ENCODE measurements at regions not wholly inside any gene's neighbourhood (a gene's known extent, or its start where the extent isn't known, plus 50 kb on each side); places are given as distances from the start of the nearest gene placed in this dataset.
"Not testable (repeated sequence)": the region's sequence is repeated elsewhere in the genome, so short reads cannot be mapped to it uniquely, and the experiment has no call there.

- FAIRE-seq, result no peak
Observed at GRCh38 chr13:48808683-48809082, 155.0 kb downstream of the CYSLTR2 start.

- no peak for FAIRE-seq
Observed at GRCh38 chr13:48810013-48810412, 156.3 kb downstream of the CYSLTR2 start.

GRCh38 chr13:48813518-48813917 lies 159.8 kb downstream of the CYSLTR2 start:
- peak; percentile 97 for FAIRE-seq

GRCh38 chr13:48816700-48817099 lies 159.0 kb upstream of the FNDC3A start:
- no peak for FAIRE-seq

GRCh38 chr13:48817166-48817802 lies 158.4 kb upstream of the FNDC3A start:
- FAIRE-seq, result peak; percentile 33

GRCh38 chr13:48818495-48819356 lies 157.0 kb upstream of the FNDC3A start:
- FAIRE-seq, result no peak

- no peak for FAIRE-seq
Observed at GRCh38 chr13:48819376-48819775, 156.3 kb upstream of the FNDC3A start.

- peak; percentile 85 for FAIRE-seq
Observed at GRCh38 chr13:48819899-48820298, 155.8 kb upstream of the FNDC3A start.

- FAIRE-seq, result not testable (repeated sequence)
Observed at GRCh38 chr13:48823526-48823925, 152.2 kb upstream of the FNDC3A start.

- FAIRE-seq, result no peak
Observed at GRCh38 chr13:48826039-48826438, 149.7 kb upstream of the FNDC3A start.

GRCh38 chr13:48826922-48827454 lies 148.7 kb upstream of the FNDC3A start:
- not testable (repeated sequence) for FAIRE-seq

GRCh38 chr13:48827709-48828108 lies 148.0 kb upstream of the FNDC3A start:
- no peak for FAIRE-seq

GRCh38 chr13:48828962-48829411 lies 146.7 kb upstream of the FNDC3A start:
- peak; percentile 100 for FAIRE-seq

GRCh38 chr13:48829536-48829935 lies 146.2 kb upstream of the FNDC3A start:
- FAIRE-seq, result no peak

- no peak for FAIRE-seq
Observed at GRCh38 chr13:48831248-48831647, 144.5 kb upstream of the FNDC3A start.

GRCh38 chr13:48833412-48833811 lies 142.3 kb upstream of the FNDC3A start:
- no peak for FAIRE-seq

- not testable (repeated sequence) for FAIRE-seq
Observed at GRCh38 chr13:48835326-48835725, 140.4 kb upstream of the FNDC3A start.

GRCh38 chr13:48838193-48838973 lies 137.3 kb upstream of the FNDC3A start:
- FAIRE-seq, result no peak

GRCh38 chr13:48839171-48839570 lies 136.5 kb upstream of the FNDC3A start:
- FAIRE-seq, result no peak

- FAIRE-seq, result no peak
Observed at GRCh38 chr13:48840366-48840765, 135.3 kb upstream of the FNDC3A start.

GRCh38 chr13:48842316-48842715 lies 133.4 kb upstream of the FNDC3A start:
- no peak for FAIRE-seq

GRCh38 chr13:48843630-48844380 lies 131.9 kb upstream of the FNDC3A start:
- FAIRE-seq, result no peak
